HG02610 (cell line): ENCODE measurements at regions not wholly inside any gene's neighbourhood (a gene's known extent, or its start where the extent isn't known, plus 50 kb on each side); places are given as distances from the start of the nearest gene placed in this dataset.

Source experiments
- ATAC-seq: cut with Tn5 transposase; IDR thresholded peaks from one replicate; pipeline ENCODE4 v1.9.1; 2021; ENCODE audit warnings: mild to moderate bottlenecking, moderate library complexity; ENCODE audit not compliant: unreplicated experiment

- no peak for ATAC-seq
Measured at GRCh38 chr3:18778598-18778997, 353.5 kb upstream of the SATB1 start.

GRCh38 chr3:18778094-18778493, 353.0 kb upstream of the SATB1 start:
- no peak for ATAC-seq

GRCh38 chr3:18775501-18775900, 350.4 kb upstream of the SATB1 start:
- no peak for ATAC-seq

- no peak for ATAC-seq
Measured at GRCh38 chr3:18774319-18775088, 349.4 kb upstream of the SATB1 start.

- no peak for ATAC-seq
Measured at GRCh38 chr3:18772699-18773305, 347.7 kb upstream of the SATB1 start.

GRCh38 chr3:18771931-18772330, 346.8 kb upstream of the SATB1 start:
- ATAC-seq = no peak

- ATAC-seq = no peak
Measured at GRCh38 chr3:18770800-18771199, 345.7 kb upstream of the SATB1 start.

GRCh38 chr3:18767756-18768303, 342.7 kb upstream of the SATB1 start:
- ATAC-seq = no peak

- ATAC-seq = no peak
Measured at GRCh38 chr3:18766974-18767373, 341.8 kb upstream of the SATB1 start.

GRCh38 chr3:18765662-18766061, 340.5 kb upstream of the SATB1 start:
- no peak for ATAC-seq

GRCh38 chr3:18765161-18765560, 340.0 kb upstream of the SATB1 start:
- ATAC-seq = no peak

- ATAC-seq = no peak
Measured at GRCh38 chr3:18761530-18761929, 336.4 kb upstream of the SATB1 start.

- ATAC-seq = peak; percentile 88
Measured at GRCh38 chr3:18758047-18758704, 333.0 kb upstream of the SATB1 start.

GRCh38 chr3:18757476-18757875, 332.3 kb upstream of the SATB1 start:
- no peak for ATAC-seq

GRCh38 chr3:18752273-18752934, 327.3 kb upstream of the SATB1 start:
- no peak for ATAC-seq

GRCh38 chr3:18751514-18751913, 326.4 kb upstream of the SATB1 start:
- ATAC-seq = peak; percentile 61

- peak; percentile 27 for ATAC-seq
Measured at GRCh38 chr3:18747383-18747782, 322.2 kb upstream of the SATB1 start.

GRCh38 chr3:18745472-18745871, 320.3 kb upstream of the SATB1 start:
- ATAC-seq = no peak

- ATAC-seq = no peak
Measured at GRCh38 chr3:18744472-18744871, 319.3 kb upstream of the SATB1 start.

- no peak for ATAC-seq
Measured at GRCh38 chr3:18743761-18744160, 318.6 kb upstream of the SATB1 start.
